IPS DF 6.9 (cell line): ENCODE measurements at regions not wholly inside any gene's neighbourhood (a gene's known extent, or its start where the extent isn't known, plus 50 kb on each side); places are given as distances from the start of the nearest gene placed in this dataset.

Source experiments
- DNase-seq: peaks from one replicate; pipeline ENCODE4 v3.0.0-alpha.2; 2013; ENCODE audit warnings: low read depth, low spot score
- H3K27ac ChIP-seq: one replicate; pipeline ENCODE4 v1.5.1; 2013; ENCODE audit warnings: low read length, control low read depth
- H3K27me3 ChIP-seq: 2 replicates; pipeline ENCODE4 v1.6.1; 2013; ENCODE audit warnings: mild to moderate bottlenecking, low read length; ENCODE audit not compliant: control insufficient read depth, insufficient read depth
- H3K36me3 ChIP-seq: 2 replicates; pipeline ENCODE4 v1.6.1; 2013; ENCODE audit warnings: low read length; ENCODE audit not compliant: control insufficient read depth, insufficient read depth
- H3K4me1 ChIP-seq: 2 replicates; pipeline ENCODE4 v1.6.1; 2013; ENCODE audit warnings: low read length; ENCODE audit not compliant: control insufficient read depth, insufficient read depth
- H3K4me3 ChIP-seq: 2 replicates; pipeline ENCODE4 v1.5.1; 2013; ENCODE audit warnings: mild to moderate bottlenecking, low read length
- H3K9me3 ChIP-seq: 2 replicates; pipeline ENCODE4 v1.6.1; 2013; ENCODE audit warnings: low read length, inconsistent platforms; ENCODE audit not compliant: control insufficient read depth, insufficient read depth
- WGBS: extraction: QIAGEN DNeasy Blood & Tissue Kit; methylation state at CpG from one replicate; pipeline ENCODE4 v1.1.7; 2013; ENCODE audit warnings: mixed read lengths, missing lambda C conversion rate; ENCODE audit not compliant: insufficient read length, insufficient coverage; 5-methylcytosine and 5-hydroxymethylcytosine counted together

GRCh38 chr18:30486856-30487255 is 555.7 kb downstream of the DSC3 start:
- no peak overlapping the region for H3K27ac ChIP-seq
- DNase-seq = no peak
- no CpG with 5 or more reads among the region's 1 CpG for WGBS

DNA sequence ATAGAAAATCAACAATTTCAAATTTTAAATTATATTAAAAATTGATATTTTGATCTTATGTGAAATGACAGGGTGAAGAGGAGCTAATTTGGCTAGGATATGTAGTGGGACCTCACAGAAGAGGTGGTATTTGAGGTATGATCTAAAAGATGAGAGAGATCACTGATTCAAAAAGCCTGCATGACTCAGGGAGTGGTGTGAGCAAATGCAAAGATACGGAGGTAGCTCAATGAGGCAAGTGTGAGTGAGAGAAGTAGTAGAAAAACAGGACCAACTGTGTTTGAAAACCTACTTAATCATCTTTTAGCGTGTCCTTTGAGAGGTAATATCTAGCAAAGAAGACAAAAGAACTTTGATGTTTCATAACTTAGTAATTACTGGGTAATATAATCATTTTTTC is 557.5 kb downstream of the DSC3 start:
- WGBS = no CpG with 5 or more reads among the region's 2 CpGs
- Histone ChIP-seq H3K4me1 (no peaks in the 10 kb centered on the region), H3K27ac (no peak overlapping the region), H3K27me3 (no peaks in the 10 kb centered on the region), H3K36me3 (no peaks in the 10 kb centered on the region), H3K9me3 (no peaks in the 10 kb centered on the region), H3K4me3 (no peak overlapping the region)
- no peak for DNase-seq

More at GRCh38 chr18:30486856-30487255, 555.7 kb downstream of the DSC3 start:
- Histone ChIP-seq H3K4me1 (no peaks in the 10 kb centered on the region), H3K4me3 (no peak overlapping the region), H3K27me3 (no peaks in the 10 kb centered on the region), H3K36me3 (no peaks in the 10 kb centered on the region), H3K9me3 (no peaks in the 10 kb centered on the region)

DNA sequence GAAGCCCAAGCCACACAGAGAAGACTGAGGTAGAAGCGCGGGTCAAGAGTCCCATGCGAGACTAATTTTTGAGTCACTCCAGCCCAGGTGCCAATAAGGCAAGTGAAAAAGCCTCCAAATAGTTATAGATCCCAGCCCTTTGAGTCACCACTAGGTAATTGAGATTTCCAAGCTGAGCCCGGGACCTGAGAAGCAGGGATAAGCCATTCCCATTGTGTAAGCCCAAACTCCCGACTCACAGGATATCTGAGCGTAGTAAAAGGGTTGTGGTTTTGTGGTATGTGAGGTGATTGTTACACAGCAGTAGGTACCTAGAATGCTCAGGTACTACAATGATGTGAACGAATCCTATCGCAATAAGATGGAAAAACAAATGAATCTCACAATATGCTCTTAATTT is 560.7 kb downstream of the DSC3 start:
- Histone ChIP-seq H3K4me1 (no peaks in the 10 kb centered on the region), H3K4me3 (no peak overlapping the region), H3K27ac (no peak overlapping the region), H3K27me3 (no peaks in the 10 kb centered on the region), H3K9me3 (no peaks in the 10 kb centered on the region), H3K36me3 (no peaks in the 10 kb centered on the region)
- WGBS = no CpG with 5 or more reads among the region's 8 CpGs
- peak; percentile 1 for DNase-seq

DNA sequence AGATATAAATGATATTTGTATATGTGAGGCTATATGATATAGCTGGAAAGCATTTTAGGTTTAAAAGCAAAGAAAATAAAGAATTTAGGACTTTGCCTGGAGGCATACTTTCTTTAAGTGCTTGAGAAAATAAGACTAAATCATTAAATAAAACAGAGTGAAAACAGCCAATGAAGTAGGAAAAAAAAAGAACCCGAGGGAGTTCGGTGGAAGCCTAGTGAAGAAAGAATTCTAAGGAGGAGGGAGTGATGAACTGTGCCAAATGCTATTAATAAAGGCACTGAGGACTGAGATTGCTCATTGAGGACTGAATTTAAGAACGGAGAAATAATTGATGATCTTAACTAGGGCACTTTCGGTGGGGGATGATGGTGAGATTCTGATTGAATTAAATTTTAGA is 573.5 kb downstream of the DSC3 start:
- no peak for DNase-seq
- 100% methylated on average over 2 of the region's 4 CpGs for WGBS
- H3K27ac ChIP-seq = no peak overlapping the region
- no peaks in the 10 kb centered on the region for H3K4me1 ChIP-seq
- no peaks in the 10 kb centered on the region for H3K27me3 ChIP-seq
- H3K4me3 ChIP-seq = no peak overlapping the region
- H3K9me3 ChIP-seq = no peaks in the 10 kb centered on the region
- no peaks in the 10 kb centered on the region for H3K36me3 ChIP-seq

GRCh38 chr18:30465096-30465495 is 577.4 kb downstream of the DSC3 start:
- WGBS = no CpG with 5 or more reads among the region's 3 CpGs
- Histone ChIP-seq H3K4me3 (no peak overlapping the region), H3K4me1 (no peaks in the 10 kb centered on the region), H3K27ac (no peak overlapping the region), H3K9me3 (no peaks in the 10 kb centered on the region), H3K36me3 (no peaks in the 10 kb centered on the region), H3K27me3 (no peaks in the 10 kb centered on the region)
- no peak for DNase-seq

DNA sequence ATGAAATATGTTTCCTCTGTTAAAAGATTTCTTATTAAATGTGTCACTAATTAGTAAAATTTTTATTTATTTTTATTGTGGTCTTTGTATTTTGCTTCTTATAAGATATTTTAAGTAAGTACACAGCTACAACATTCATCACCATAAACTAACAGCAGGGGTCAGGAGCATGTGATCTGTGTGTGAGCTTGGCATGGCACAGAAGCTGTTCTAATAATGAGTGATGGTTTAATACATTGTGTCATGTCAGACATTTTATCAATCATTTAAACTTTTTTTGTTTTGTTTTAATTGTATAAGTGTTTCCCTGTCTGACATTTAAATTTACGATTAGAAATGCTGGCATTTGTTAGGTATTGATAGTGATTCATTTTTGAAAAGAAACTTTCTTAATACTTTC is 585.4 kb downstream of the DSC3 start:
- no peak overlapping the region for H3K27ac ChIP-seq
- no CpG with 5 or more reads among the region's 1 CpG for WGBS
- no peak for DNase-seq
- no peaks in the 10 kb centered on the region for H3K36me3 ChIP-seq
- H3K27me3 ChIP-seq = no peaks in the 10 kb centered on the region
- no peaks in the 10 kb centered on the region for H3K9me3 ChIP-seq
- H3K4me3 ChIP-seq = no peak overlapping the region
- no peaks in the 10 kb centered on the region for H3K4me1 ChIP-seq

- Histone ChIP-seq H3K27me3 (no peaks in the 10 kb centered on the region), H3K4me3 (no peak overlapping the region), H3K9me3 (no peaks in the 10 kb centered on the region), H3K36me3 (no peaks in the 10 kb centered on the region), H3K4me1 (no peaks in the 10 kb centered on the region), H3K27ac (no peak overlapping the region)
- no peak for DNase-seq
- WGBS = no CpG with 5 or more reads among the region's 2 CpGs
Observed at GRCh38 chr18:30455741-30456140, 586.8 kb downstream of the DSC3 start.

DNA sequence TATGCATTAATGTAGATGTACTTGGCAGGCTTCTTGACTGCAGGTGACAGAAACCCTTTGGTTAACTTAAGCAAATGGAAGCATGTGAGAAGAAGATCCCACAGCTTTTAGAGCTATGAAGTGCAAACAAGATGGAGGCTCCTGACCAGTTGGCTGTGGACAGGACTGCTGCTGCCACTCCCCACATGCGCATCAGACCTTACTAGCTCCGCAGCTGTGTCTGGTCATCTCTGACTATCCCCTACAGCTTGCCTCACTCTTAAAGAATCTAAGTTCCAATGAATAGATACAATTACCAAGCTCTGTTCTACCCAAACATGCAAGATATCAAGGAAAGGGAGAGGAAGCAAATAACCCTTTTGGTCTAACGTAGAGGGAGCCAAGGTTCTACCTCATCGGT is 587.6 kb downstream of the DSC3 start:
- no peaks in the 10 kb centered on the region for H3K27me3 ChIP-seq
- WGBS = no CpG with 5 or more reads among the region's 4 CpGs
- DNase-seq = no peak
- H3K4me1 ChIP-seq = no peaks in the 10 kb centered on the region
- H3K36me3 ChIP-seq = no peaks in the 10 kb centered on the region
- H3K9me3 ChIP-seq = no peaks in the 10 kb centered on the region
- no peak overlapping the region for H3K27ac ChIP-seq
- H3K4me3 ChIP-seq = no peak overlapping the region

- H3K27ac ChIP-seq = no peak overlapping the region
- H3K9me3 ChIP-seq = no peaks in the 10 kb centered on the region
- DNase-seq = no peak
- H3K4me1 ChIP-seq = no peaks in the 10 kb centered on the region
- no peaks in the 10 kb centered on the region for H3K36me3 ChIP-seq
- no peak overlapping the region for H3K4me3 ChIP-seq
- no peaks in the 10 kb centered on the region for H3K27me3 ChIP-seq
Observed at GRCh38 chr18:30451981-30452380, 590.6 kb downstream of the DSC3 start.

DNA sequence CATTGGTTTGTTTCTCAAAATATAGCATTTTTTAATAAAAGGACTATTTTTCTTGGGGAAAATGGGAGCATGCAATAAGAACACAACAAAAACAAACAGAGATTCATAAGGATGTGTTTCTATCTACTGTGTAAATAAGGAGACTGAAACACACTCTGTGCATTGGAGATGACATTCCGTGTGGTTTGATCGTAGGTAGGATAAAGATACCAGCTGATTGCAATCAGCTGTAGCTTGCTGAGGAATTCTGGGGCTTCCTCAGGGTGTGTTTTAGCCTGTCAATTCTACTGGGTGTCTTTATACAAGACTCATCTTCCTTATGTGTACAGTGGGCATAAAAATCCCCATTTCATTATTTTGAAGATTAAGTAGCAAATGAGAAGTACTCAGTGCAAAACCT is 591.6 kb downstream of the DSC3 start:
- DNase-seq = no peak
- H3K4me3 ChIP-seq = no peak overlapping the region
- no peaks in the 10 kb centered on the region for H3K4me1 ChIP-seq
- no peaks in the 10 kb centered on the region for H3K36me3 ChIP-seq
- H3K27ac ChIP-seq = no peak overlapping the region
- WGBS = no CpG with 5 or more reads among the region's 2 CpGs
- H3K27me3 ChIP-seq = no peaks in the 10 kb centered on the region
- H3K9me3 ChIP-seq = no peaks in the 10 kb centered on the region

DNA sequence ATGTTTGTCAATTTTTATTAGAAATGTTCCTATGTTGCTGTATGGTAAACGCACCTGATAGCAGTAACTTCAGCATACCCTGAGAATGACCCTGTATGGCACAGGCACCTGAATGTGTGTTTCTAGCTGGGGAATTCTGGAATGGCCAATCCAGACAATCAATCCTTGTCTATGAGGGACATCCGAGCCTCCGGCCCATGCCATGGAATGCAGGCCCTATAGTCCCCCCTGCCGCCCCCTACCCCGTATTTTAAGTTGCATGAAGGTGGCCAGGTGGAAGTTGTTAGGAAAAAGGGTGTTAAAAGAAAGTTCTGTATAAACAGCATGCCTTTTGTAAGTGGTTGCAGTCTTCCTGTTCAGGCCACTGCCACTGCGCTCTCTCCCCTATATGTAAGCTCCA is 595.9 kb downstream of the DSC3 start:
- Histone ChIP-seq H3K36me3 (no peaks in the 10 kb centered on the region), H3K27ac (no peak overlapping the region), H3K4me1 (no peaks in the 10 kb centered on the region), H3K9me3 (no peaks in the 10 kb centered on the region), H3K27me3 (no peaks in the 10 kb centered on the region), H3K4me3 (no peak overlapping the region)
- no peak for DNase-seq
- WGBS = no CpG with 5 or more reads among the region's 6 CpGs
